RKO (cell line): ENCODE measurements at regions not wholly inside any gene's neighbourhood (a gene's known extent, or its start where the extent isn't known, plus 50 kb on each side); places are given as distances from the start of the nearest gene placed in this dataset.
"Not testable (repeated sequence)": the region's sequence is repeated elsewhere in the genome, so short reads cannot be mapped to it uniquely, and the experiment has no call there.

Source experiments
- DNase-seq: peaks from one replicate; pipeline ENCODE4 v3.0.0-alpha.2; 2016; ENCODE audit warnings: low spot score

DNA sequence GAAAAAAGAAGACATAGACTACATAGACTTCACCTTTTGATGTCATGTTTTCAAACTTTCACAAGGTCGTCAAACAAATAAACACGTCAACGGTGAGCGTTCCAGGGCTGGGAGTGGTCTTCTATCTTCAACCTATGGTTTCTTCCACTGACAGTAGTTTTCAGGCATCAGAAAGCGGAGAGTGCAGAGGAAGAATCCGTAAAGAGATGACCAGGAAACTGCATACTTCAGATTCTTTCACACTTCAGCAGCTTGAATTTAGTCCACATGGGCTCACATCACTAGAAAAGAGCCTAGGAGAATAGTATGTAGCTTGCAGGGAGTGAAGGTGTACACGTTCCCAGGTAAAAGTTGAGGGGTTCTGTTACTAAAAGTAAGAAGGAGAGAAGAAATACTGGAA lies 58.5 kb downstream of the NPY1R start:
- DNase-seq, result no peak

DNA sequence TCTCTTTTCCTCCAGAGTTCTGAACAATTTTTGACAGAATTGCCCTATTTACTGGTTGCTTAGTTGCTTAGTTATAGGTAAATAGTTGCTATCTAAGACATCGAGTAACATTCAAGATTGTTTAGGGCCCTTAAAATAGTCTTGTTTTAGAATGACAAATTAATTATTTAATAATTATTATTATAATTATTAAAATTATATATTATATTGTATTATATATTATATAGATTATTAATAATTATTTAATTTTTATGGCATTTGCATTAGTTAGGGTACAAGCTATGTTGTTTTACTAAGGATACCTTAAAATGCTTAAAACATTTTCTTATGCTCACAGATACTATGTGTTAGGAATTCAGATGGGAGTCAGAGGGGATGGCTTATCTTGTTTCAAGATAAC lies 59.2 kb downstream of the NPY1R start:
- no peak for DNase-seq

DNA sequence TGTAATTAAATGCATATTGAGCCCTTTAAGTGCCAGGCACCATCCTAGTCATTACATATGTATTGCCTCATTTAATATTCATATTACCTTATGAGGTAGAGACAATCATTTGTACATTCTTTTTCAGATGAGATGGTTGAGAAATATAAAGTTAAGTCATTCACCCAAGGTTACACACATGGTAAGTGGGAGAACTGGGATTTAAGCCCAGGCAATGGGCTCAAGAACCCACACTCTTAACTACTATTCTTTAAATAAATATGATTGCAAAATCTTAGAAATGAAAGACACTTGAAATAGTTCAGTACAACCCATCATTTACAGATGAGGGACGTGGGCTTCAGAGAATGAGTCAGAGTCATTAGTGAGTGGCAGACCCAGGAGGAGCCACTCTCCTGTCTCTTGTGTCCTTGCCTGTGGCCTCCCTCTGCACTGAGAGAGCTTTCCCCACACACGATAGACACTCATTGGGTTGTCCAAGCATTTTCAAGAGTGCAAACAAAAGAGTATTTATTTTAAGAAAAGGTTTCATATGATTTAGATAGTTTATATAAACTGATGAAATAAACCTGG lies 60.8 kb downstream of the NPY1R start:
- no peak for DNase-seq

DNA sequence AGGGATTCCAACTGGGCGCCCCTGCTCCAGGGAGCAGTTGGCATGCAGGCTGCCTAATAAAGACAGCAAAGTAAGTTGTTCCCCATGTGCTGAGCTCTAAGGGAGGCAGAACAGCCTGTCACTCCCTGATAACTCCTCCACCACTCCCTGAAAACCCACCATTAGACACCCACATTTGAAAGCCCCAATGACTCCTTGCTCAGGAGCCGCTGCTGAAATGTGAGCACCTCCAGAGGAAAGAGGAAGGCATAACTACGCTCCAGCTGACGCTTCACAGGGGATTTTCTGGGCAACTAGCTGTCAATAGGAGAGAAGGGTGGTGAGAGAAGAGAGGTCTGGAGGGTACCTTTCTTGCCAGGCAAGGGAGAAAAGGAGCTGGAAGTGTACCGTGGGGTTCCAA lies 62.5 kb downstream of the NPY1R start:
- no peak for DNase-seq

DNA sequence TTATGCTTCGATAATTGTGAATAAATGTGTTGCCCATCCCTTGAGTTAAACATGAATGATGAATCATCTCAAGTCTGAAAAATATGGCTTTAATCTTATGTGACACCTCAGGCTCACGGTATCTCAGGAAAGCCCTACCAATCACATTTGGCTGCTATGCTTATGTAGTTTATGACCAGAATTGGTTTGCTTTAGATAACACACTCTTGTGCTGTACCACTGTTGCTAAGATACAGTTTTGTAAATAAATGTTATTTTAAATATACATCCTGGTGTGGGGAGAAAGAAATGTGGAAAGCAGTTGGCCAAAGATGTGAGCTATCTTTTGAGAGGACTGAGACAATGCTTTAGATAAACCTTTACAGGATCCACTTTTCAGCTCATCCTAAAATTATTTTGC lies 63.2 kb downstream of the NPY1R start:
- no peak for DNase-seq

DNA sequence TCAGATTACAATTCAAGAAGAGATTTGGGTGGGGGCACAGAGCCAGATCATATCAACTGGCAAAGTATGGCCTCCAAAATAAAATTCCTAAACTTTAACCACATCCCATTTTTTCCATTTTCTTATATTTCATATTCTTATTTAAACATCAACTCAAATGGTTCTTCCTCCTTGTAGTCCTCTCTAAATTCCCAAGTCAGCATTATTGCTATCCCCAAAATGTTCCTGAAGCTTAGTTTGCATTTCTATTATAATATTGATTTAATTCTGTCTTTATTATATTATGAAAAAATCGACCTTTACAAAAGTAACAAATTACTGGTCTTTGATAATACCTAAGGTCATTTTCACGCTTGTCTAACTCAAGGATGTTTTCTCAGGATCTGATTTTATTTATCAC lies 67.5 kb downstream of the NPY1R start:
- no peak for DNase-seq

DNA sequence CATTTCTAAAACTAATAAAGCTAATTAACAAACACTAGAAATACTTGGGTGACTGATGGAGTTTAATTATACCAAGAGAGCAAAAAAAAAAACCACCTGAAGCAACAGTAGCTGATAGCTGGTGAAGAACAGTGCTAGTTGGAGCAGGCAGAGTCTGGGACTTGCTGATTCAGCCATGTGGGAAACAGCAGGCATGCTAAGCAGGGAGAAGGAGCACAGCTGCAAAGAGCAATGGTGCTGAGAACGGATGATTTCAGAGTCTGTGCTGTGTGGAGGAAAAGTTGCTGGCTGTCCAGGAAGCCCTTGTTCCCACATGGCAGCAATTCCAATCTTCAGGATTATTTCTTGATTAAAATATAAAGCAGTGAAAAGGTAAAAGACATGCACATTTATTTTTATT lies 68.8 kb downstream of the NPY1R start:
- DNase-seq, result no peak

DNA sequence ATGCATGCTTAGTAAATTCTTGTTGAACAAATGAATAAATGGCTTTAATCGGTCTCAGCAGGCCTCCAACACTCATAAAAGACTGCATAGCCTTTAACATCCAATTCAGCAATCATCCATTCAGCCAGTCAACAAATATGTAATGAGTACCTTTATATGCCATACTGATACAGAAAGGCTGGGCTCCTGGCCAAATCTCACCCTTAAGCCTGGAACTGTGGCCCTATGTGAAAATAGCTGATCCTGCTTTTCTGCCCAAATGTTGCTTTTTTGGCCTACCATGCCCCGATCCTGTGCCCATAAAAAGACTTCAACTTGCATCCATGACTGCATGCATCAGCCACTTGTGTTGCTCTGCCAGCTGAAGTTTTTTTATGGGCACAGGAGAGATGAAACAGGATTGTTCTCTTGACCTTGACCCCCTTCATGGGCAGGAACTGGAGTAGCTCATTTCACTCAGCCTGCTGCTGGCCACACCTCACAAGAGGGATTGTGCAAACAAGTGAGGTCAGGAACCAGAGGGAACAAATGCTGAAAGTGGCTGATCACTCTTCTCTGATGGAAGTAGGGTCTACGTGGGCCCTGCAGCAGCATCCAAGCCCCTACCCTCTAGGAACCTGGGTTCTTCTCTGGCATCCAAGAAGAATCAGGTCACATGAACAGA lies 75.6 kb downstream of the NPY1R start:
- no peak for DNase-seq

DNA sequence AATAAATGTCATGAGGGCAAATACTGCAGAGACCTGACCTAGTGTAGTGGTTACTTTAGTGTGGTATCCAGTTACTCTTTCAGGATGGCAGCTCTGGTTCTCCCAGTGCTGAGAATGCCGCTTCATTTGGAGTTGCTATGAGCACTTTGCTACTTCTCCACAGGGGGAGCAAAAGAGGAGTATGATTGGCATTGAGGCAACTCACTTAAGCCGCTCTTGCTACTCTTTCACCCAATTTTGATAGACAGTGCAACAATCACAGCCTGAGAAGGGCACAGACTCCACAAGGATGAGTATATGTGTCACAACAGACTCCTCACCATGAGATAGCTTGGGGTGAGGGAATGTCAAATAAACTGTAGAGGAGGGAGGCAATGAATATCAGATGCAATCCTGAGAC lies 81.2 kb downstream of the NPY1R start:
- DNase-seq, result peak; percentile 37

DNA sequence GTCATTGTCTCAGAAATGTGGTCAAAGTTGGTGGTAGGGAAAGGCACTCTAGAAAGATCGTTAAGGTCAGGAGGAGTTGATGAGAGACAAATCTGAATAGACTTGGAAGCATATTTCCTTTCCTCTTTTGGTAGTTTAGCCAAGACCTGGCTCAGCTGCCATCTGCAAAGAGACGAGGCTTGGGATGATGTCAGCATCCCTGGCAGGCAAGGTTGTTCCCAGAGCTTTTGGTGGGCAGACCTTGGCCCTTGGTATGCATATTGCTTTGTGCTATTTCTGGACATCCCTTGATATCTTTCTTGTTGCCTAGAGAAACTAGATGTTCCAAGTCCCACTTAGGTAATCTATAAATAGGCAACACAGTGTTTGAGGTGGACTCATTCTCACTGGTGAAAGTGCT lies 82.4 kb upstream of the NAF1 start:
- no peak for DNase-seq

DNA sequence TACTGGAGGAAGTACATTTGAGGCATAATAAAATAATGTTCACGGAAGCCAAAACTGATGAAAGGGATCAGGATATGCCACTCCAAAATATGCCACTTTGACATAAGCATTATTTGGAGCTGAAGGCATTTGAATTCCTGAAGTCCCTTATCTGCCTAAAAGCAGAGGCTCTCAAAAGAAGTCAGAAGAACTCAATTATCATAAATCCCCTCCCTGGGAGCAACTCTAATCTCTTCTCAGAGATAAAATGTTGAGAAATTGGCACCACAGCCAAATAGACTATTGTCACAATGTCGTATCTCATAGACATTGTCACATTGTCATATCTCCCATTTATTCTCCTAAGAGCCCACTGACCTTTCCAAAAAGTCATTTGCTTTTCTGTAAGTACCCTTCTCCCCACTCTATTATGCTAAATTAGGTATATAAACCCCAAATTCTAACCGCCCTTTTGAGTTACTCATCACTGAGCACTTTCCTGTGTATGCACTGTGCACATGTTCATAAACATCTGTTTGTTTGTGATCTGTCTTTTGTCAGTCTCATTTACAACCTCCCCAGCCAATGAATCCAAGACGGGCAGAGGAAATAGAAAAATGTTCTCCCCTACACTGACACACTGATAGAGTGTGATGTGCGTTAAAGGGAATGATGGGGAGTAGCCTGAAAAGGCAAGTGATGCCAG lies 78.5 kb upstream of the NAF1 start:
- no peak for DNase-seq

DNA sequence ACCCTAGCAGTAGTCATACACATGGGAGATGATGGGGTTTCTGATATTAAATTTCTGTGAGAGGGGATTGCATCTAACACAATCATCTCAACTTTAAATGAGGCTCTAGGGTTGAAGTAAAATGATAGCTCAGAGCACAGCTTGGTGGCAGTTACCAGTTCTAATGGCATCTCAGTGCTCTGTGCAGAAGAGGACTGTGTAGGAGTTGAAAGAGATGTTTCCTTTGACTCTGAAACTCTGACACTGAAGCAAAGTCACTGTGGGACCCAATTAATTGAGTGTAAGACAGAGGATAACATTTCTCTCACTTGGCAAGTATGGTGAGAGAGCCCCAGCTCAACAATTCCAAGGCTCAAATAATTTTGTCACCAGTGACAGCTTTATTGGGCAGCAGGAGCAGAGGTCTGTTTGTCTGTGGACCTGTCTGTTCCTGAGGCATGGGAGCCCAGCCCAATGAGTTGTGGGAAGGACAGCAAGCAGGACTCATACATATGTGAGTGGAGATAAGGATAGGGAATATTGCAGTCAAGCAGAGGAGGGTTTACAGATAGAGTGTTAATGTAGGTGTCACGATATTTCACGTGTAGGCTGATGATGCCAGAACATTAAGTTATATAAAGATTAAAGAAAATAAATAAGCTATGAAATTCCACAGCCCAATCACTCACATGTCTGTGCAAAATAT lies 76.7 kb upstream of the NAF1 start:
- DNase-seq, result no peak

DNA sequence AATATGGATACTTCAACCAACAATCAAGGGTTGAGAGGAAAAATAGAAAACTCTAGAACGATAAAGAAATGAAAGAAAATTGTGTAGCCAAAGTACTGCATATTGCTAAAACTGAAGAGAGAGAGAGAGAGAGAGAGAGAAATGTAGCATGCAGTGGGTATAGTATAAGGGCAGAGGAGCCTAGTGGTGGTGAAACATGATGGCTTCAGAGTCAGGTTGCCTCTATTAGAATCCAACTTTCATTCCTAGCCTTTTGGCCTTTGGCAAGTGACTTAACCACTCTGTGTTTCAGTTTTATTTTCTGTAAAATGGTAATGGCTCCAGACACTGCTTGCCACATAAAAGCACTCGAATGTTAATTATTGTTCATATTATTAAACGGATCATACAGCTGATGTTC lies 71.2 kb upstream of the NAF1 start:
- no peak for DNase-seq

DNA sequence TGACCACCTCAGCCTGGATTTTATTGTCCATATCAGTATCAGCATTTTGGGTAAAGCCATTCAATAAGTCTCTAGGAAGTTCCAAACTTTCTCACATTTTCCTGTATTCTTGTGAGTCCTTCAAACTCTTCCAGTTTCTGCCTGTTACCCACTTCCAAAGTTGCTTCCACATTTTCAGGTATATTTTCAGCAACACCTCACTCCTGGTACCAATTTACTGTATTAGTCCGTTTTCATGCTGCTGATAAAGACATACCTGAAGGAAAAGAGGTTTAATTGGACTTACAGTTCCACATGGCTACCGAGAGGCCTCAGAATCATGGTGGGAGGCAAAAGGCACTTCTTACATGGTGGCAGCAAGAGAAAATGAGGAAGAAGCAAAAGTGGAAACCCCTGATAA lies 69.7 kb upstream of the NAF1 start:
- not testable (repeated sequence) for DNase-seq

DNA sequence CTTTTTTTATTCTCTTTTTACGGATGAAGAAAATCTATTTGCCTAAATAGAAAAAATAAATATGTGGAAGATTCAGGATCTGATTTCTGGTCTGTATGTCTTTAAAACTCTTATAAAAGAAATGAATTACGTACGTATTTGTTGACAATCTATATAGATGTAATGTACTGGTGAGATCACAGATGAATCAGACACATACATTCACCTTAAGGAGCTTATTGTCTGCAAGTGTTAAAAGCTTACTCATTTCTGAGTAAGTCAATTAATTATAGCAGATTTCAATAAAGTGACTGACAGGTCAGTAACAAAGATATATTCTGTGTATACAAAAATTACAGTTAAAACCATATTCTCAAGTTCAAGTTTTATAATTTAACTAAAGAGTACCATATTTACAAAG lies 66.6 kb upstream of the NAF1 start:
- peak; percentile 66 for DNase-seq

DNA sequence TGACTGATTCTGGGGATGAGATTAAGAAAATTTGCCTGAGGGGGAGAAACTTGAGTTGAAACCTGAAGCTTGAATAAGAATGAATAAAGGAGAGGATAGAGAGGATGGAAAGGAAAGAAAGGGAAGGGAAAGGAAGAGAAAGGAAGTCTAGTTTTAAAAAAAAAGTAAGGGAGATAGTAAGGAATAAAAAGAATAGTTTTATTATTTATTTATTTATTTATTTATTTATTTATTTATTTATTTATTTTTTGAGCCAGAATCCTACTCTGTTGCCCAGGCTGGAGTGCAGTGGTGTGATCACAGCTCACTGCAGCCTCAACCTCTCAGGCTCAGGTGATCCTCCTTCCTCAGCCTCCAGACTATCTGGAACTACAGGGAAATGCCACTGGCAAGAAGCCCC lies 62.0 kb upstream of the NAF1 start:
- no peak for DNase-seq

DNA sequence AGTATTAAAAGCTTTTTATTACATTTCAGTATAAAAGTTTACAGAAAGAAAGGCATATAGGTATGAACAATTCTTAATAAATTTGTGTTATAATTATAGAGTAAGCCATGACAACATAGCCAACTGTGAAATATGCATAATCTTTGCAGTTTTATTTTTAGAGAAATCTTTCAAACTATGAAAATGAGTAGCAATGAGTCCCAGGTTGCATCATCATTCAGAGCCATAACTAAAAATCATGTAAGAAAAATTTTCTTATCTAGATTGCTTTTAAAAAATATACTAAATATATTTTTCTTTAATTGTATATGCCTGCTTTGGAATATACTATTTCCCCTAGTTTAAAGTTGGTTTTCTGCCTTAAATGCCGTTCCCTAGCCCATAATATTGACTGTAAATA lies 54.8 kb upstream of the NAF1 start:
- no peak for DNase-seq

DNA sequence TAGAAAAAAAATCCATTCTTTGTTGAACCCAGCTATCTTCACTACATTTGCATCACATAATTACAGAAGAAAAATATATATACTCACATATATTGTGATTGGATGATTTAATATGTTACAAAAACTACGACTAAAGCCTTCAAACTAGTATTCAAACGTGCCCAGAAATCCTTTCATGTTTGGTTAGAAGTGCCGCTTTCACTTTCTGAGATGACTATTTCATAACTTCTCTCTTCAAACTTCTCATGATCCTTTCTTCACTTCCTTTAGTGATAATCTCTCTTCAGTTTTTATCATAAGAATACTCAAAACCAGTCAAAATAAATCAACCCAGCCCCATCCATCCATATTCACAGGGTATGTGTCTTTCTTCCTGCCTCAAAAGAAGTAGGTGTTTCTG lies 50.8 kb upstream of the NAF1 start:
- no peak for DNase-seq
